Neural cell (in vitro differentiated cells): ENCODE measurements at regions not wholly inside any gene's neighbourhood (a gene's known extent, or its start where the extent isn't known, plus 50 kb on each side); places are given as distances from the start of the nearest gene placed in this dataset.

Source experiments
- H2AFZ ChIP-seq: fragments of 200-600, 300-800 bp; sonication (generic), shearing (Covaris generic); 2 replicates; pipeline ENCODE4 v1.6.0; 2014; ENCODE audit warnings: low read depth, mild to moderate bottlenecking, antibody characterized with exemption, low read length, moderate library complexity
- H3F3A ChIP-seq: fragments of 200-600 bp; shearing (Covaris generic); 2 replicates; pipeline ENCODE4 v1.6.1; 2016; ENCODE audit warnings: mild to moderate bottlenecking, moderate library complexity, mixed read lengths, antibody characterized with exemption, low read length; ENCODE audit not compliant: insufficient read depth, poor library complexity, severe bottlenecking
- H3K27ac ChIP-seq: fragments of 200-600, 300-800 bp; sonication (generic), shearing (Covaris generic); 2 replicates; pipeline ENCODE4 v1.5.1; 2014; ENCODE audit warnings: mild to moderate bottlenecking, low read length, moderate library complexity
- H3K27me3 ChIP-seq: fragments of 300-800, 200-600 bp; sonication (generic), shearing (Covaris generic); 2 replicates; pipeline ENCODE4 v1.6.0; 2014; ENCODE audit warnings: mild to moderate bottlenecking, low read depth, low read length, moderate library complexity; ENCODE audit not compliant: insufficient read depth
- H3K36me3 ChIP-seq: fragments of 300-800, 200-600 bp; sonication (generic), shearing (Covaris generic); 2 replicates; pipeline ENCODE4 v1.5.1; 2014; ENCODE audit warnings: mild to moderate bottlenecking, antibody characterized with exemption, low read length, moderate library complexity; ENCODE audit not compliant: insufficient read depth
- H3K4me2 ChIP-seq: fragments of 300-800, 200-600 bp; sonication (generic), shearing (Covaris generic); 2 replicates; pipeline ENCODE4 v1.6.0; 2014; ENCODE audit warnings: mild to moderate bottlenecking, low read length
- H3K4me3 ChIP-seq: fragments of 300-800, 200-600 bp; sonication (generic), shearing (Covaris generic); 2 replicates; pipeline ENCODE4 v1.5.1; 2014; ENCODE audit warnings: mild to moderate bottlenecking, low read length, moderate library complexity
- H3K79me2 ChIP-seq: fragments of 200-600 bp; shearing (Covaris generic); replicated peaks from 2 replicates; pipeline ENCODE4 v1.6.0; 2014; ENCODE audit warnings: mild to moderate bottlenecking, low read length, moderate library complexity; ENCODE audit not compliant: insufficient read depth
- H3K9ac ChIP-seq: fragments of 300-800, 200-600 bp; sonication (generic), shearing (Covaris generic); 2 replicates; pipeline ENCODE4 v1.6.1; 2016; ENCODE audit warnings: mild to moderate bottlenecking, low read length, mixed read lengths
- H3K9me2 ChIP-seq: fragments of 200-600 bp; shearing (Covaris generic); 2 replicates; pipeline ENCODE4 v1.6.1; 2016; ENCODE audit warnings: mild to moderate bottlenecking, low read length, mixed read lengths; ENCODE audit not compliant: insufficient read depth
- H3K9me3 ChIP-seq: fragments of 200-600, 300-800 bp; sonication (generic), shearing (Covaris generic); 2 replicates; pipeline ENCODE4 v1.6.1; 2016; ENCODE audit warnings: mild to moderate bottlenecking, mixed run types, low read length, moderate library complexity, mixed read lengths
- H4K20me1 ChIP-seq: fragments of 200-600 bp; shearing (Covaris generic); 2 replicates; pipeline ENCODE4 v1.6.1; 2016; ENCODE audit warnings: mild to moderate bottlenecking, mixed run types; ENCODE audit not compliant: insufficient read depth
- EP300 ChIP-seq: fragments of 450-650 bp; conservative IDR thresholded peaks from 2 replicates; pipeline ENCODE4 v1.6.1; 2014; ENCODE audit warnings: antibody characterized with exemption, mild to moderate bottlenecking, moderate library complexity; ENCODE audit not compliant: poor library complexity, severe bottlenecking
- EZH2 ChIP-seq: fragments of 200-600, 300-800 bp; shearing (Covaris generic), sonication (generic); IDR thresholded peaks from 2 replicates; pipeline ENCODE4 v1.6.1; 2014; ENCODE audit warnings: antibody characterized with exemption, low read length, borderline replicate concordance, mild to moderate bottlenecking; ENCODE audit not compliant: insufficient read depth, poor library complexity, severe bottlenecking
- MXI1 ChIP-seq: fragments of 450-650 bp; conservative IDR thresholded peaks from 2 replicates; pipeline ENCODE4 v1.6.1; 2014; ENCODE audit warnings: antibody characterized with exemption, mild to moderate bottlenecking; ENCODE audit not compliant: poor library complexity, severe bottlenecking
- POLR2AphosphoS5 ChIP-seq: IDR thresholded peaks from 2 replicates; pipeline ENCODE4 v1.6.1; 2012
- RAD21 ChIP-seq: fragments of 450-650 bp; conservative IDR thresholded peaks from 2 replicates; pipeline ENCODE4 v1.6.1; 2014; ENCODE audit warnings: antibody characterized with exemption, mild to moderate bottlenecking, moderate library complexity
- REST ChIP-seq: IDR thresholded peaks from 2 replicates; pipeline ENCODE4 v1.6.1; 2012; ENCODE audit warnings: borderline replicate concordance
- SMC3 ChIP-seq: fragments of 450-650 bp; conservative IDR thresholded peaks from 2 replicates; pipeline ENCODE4 v1.6.1; 2014; ENCODE audit warnings: antibody characterized with exemption, mild to moderate bottlenecking, moderate library complexity; ENCODE audit not compliant: poor library complexity
- TAF1 ChIP-seq: IDR thresholded peaks from 2 replicates; pipeline ENCODE4 v1.6.1; 2012; ENCODE audit warnings: low read depth
- TF ChIP-seq, protein P1 (sequence below): fragments of 450-650 bp; IDR thresholded peaks from 2 replicates; pipeline ENCODE4 v1.5.1; 2014; ENCODE audit warnings: antibody characterized with exemption, mild to moderate bottlenecking, moderate library complexity; ENCODE audit not compliant: poor library complexity, severe bottlenecking

DNA sequence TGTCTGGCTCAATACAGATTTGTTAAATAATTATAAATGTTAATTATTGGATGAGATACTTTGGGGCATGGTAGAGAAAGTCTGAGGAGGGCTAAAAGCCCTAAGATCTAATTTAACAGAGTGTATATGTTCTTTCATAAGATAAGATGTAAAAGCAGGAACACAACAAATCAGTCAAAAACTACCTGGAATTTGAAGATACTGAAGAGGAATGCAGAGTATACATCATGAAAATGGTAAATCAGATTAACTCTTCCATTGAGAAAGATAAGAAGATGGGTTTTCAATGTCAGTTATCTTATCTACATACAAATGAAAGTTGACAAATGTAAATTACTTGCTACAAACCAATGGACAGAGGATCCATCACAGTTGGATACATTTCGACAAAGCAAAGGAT, 107.3 kb upstream of the NFIB start:
- H4K20me1 ChIP-seq, result no peaks in the 10 kb centered on the region
- no peaks in the 10 kb centered on the region for H3K36me3 ChIP-seq
- H3K79me2 ChIP-seq, result no peaks in the 10 kb centered on the region
- TF ChIP-seq MXI1 (no peak), EP300 (no peak), TAF1 (no peak), POLR2AphosphoS5 (no peak), REST (no peak), SMC3 (no peak), RAD21 (no peak), EZH2 (no peak)
- TF ChIP-seq, protein P1, sequence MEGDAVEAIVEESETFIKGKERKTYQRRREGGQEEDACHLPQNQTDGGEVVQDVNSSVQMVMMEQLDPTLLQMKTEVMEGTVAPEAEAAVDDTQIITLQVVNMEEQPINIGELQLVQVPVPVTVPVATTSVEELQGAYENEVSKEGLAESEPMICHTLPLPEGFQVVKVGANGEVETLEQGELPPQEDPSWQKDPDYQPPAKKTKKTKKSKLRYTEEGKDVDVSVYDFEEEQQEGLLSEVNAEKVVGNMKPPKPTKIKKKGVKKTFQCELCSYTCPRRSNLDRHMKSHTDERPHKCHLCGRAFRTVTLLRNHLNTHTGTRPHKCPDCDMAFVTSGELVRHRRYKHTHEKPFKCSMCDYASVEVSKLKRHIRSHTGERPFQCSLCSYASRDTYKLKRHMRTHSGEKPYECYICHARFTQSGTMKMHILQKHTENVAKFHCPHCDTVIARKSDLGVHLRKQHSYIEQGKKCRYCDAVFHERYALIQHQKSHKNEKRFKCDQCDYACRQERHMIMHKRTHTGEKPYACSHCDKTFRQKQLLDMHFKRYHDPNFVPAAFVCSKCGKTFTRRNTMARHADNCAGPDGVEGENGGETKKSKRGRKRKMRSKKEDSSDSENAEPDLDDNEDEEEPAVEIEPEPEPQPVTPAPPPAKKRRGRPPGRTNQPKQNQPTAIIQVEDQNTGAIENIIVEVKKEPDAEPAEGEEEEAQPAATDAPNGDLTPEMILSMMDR, result no peak
- H3K4me2 ChIP-seq, result no peak overlapping the region
- no peaks in the 10 kb centered on the region for H3K9me2 ChIP-seq
- H3K9ac ChIP-seq, result no peak overlapping the region
- no peaks in the 10 kb centered on the region for H3F3A ChIP-seq
- no peaks in the 10 kb centered on the region for H3K9me3 ChIP-seq
- no peak overlapping the region for H3K27ac ChIP-seq
- no peak overlapping the region for H3K4me3 ChIP-seq
- H2AFZ ChIP-seq, result no peak overlapping the region
- H3K27me3 ChIP-seq, result no peaks in the 10 kb centered on the region

GRCh38 chr9:14418941-14419937, 105.3 kb upstream of the NFIB start:
- H3K36me3 ChIP-seq, result no peaks in the 10 kb centered on the region
- H3K79me2 ChIP-seq, result no peaks in the 10 kb centered on the region
- H3K27ac ChIP-seq, result no peak overlapping the region
- TF ChIP-seq POLR2AphosphoS5 (no peak), EP300 (no peak), RAD21 (no peak), MXI1 (no peak)
- no peaks in the 10 kb centered on the region for H3K9me2 ChIP-seq
- H3K27me3 ChIP-seq, result no peaks in the 10 kb centered on the region
- no peaks in the 10 kb centered on the region for H4K20me1 ChIP-seq
- H2AFZ ChIP-seq, result no peak overlapping the region
- H3F3A ChIP-seq, result no peaks in the 10 kb centered on the region
- H3K4me3 ChIP-seq, result no peak overlapping the region
- peaks cover 3% of the 10 kb centered on the region for H3K9me3 ChIP-seq
- H3K9ac ChIP-seq, result no peak overlapping the region
- no peak overlapping the region for H3K4me2 ChIP-seq
